ENCODE measurements at regions not wholly inside any gene's neighbourhood (a gene's known extent, or its start where the extent isn't known, plus 50 kb on each side); places are given as distances from the start of the nearest gene placed in this dataset.

GRCh38 chr1:175841738-175842187, 98.4 kb upstream of the TNR start:
- TF ChIP-seq CTCF (IDR thresholded peaks at IDR 0.05) (no peak), POLR2A (IDR thresholded peaks at IDR 0.05) (no peak)
